ENCODE measurements at regions not wholly inside any gene's neighbourhood (a gene's known extent, or its start where the extent isn't known, plus 50 kb on each side); places are given as distances from the start of the nearest gene placed in this dataset.
A peak's percentile ranks its signal among the peaks of the same experiment; 100 is the strongest.
"Not testable (repeated sequence)": the region's sequence is repeated elsewhere in the genome, so short reads cannot be mapped to it uniquely, and the experiment has no call there.

DNA sequence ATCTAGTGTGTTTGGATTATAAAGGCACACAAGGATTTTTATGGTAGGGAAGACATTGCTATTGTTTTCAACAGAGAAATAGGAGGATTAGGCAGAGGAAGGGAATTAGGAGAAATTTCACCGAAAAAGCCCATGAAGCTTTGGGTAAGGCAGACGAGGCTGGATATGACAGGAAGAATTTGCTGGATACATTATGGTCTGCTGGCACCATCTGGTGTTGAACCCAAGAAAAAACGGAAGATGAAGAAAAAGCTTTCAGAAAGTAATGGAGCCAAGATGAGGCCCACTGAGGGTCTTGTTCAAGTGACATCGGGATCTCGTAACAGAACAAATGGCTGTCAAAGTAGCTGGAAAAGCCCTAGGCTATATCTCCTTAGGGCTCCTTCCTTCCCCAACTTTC is 56.5 kb downstream of the OR2J2 start:
- peak; percentile 0 for DNase-seq

DNA sequence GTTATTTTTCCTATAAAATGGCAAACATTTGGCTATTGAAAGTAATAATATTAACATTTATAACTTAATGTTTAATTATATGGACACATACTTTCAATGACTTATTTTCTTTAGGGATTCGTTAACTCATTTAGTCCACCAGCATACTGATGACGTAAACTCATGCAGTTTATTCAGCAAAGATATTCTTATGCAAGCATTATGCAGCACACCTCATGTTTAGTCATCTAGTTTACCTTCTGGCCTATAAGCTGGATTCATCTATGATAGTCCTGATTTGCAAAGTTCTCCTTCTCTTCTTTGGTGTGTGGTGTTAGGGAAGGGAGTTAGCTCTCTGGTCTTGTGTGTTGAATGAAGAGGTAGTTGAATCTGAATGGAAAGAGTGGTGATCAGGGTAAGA is 60.0 kb downstream of the OR2J2 start:
- DNase-seq: no peak

DNA sequence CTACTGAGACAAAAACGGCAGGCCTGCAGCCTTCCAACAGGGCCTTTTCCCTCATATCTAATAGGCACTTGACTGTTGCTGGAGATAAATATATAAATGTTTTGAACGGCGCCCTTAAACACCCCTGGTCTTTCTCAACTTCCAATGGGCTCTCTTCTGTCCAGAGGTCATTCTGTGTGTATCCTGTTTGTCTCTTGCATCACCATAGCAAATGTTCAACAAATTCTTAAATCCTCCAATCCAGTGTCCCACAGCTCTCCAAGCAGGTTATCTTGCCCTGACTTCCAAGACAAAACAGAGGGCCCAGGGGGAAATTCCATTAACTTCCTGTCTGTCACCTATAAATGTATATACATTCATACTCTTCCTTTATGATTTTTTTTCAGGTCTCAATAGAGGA is 62.0 kb downstream of the OR2J2 start:
- DNase-seq: no peak

DNA sequence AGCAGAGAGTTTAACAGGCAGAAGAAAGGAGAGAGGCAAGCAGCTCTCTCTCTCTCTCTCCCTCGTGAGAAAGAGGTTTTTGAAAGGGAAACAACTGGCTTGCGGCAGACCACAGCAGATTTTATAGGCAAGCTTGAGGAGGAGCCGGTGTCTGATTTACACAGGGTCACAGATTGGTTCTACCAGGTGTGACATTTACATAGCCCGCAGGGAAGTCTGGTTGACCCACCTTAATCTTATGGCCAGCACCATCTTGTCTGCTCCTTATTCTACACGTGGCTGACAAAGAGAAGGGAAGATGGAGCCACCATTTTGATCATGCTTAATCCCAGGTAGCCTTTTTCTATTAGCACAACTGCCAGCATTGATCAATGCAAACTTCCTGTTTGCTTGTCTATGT is 65.4 kb downstream of the OR2J2 start:
- no peak for DNase-seq

DNA sequence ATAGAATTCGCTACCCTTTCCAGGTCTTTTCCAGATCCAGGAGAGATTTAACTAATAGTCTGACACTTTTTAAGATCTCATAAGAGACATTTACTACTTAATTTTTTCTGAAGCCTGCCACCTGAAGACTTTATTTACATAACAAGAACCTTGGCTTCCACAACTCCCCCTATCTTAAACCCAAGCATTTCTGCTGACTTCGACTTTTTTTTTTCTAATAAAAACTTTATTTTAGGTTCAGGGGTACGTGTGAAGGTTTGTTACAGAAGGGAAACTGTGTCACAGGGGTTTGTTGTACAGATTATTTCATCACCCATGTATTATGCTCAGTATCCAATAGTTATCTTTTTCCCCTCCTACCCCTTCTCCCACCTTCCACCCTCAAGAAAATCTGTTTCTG is 64.9 kb upstream of the OR14J1 start:
- no peak for DNase-seq

DNA sequence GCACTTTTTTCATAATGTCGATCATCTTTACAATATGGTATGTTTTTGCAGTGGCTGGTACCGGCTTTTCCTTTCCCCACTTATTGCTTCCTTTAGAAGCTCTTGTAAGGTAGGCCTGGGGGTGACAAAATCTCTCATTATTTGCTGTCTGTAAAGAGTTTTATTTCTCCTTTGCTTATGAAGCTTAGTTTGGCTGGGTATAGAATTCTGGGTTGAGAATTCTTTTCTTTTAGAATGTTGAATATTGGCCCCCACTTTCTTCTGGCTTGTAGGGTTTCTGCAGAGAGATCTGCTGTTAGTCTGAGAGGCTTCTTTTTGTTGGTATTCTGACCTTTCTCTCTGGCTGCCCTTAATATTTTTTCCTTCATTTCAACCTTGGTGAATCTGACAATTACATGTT is 58.5 kb upstream of the OR14J1 start:
- not testable (repeated sequence) for DNase-seq
